HPDE6-E6E7 (cell line): ENCODE measurements at regions not wholly inside any gene's neighbourhood (a gene's known extent, or its start where the extent isn't known, plus 50 kb on each side); places are given as distances from the start of the nearest gene placed in this dataset.

ENCODE experiments used
- DNase-seq: peaks from one replicate; pipeline ENCODE4 v3.0.0; 2011; ENCODE audit warnings: missing footprints; ENCODE audit errors: extremely low spot score

DNA sequence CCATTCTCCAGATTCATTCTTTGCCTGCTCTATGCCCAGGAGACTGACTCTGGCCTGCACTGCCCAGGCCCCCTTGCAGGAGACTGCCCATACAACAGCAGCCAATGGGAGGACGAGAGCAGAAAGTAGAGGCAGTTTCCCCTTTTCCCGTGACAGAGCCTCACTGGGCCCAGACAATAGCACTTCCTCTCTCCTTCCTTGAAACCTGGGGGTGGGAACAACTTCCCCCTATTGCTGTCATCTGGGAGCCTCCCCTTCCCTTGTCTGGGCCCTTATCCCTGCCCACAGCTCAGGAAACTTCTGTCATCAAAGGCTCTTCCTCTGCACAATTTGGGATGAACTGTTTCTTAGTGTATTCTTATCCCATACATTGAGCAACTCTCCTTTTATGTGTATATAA is 60.8 kb upstream of the KCNJ15 start:
- no peak for DNase-seq

DNA sequence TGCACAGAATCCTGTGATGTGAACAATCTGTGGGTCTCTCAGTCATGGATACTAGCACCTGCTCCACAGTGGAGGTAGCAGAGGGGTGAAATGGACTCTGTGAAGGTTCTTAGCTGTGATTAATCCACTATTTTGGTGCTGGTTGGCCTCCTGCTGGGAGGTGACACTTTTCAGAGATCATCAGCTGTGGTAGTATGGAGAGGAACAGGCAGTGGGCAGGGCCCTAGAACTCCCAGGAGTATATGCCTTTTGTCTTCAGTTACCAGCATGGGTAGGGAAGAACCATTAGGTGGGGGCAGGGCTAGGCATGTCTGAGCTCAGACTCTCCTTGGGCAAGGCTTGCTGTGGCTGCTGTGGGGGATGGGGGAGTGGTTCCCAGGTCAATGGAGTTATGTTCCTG is 54.0 kb upstream of the KCNJ15 start:
- no peak for DNase-seq

- DNase-seq = no peak
These were observed 53.6 kb upstream of the KCNJ15 start for GRCh38 chr21:38203229-38203628.

DNA sequence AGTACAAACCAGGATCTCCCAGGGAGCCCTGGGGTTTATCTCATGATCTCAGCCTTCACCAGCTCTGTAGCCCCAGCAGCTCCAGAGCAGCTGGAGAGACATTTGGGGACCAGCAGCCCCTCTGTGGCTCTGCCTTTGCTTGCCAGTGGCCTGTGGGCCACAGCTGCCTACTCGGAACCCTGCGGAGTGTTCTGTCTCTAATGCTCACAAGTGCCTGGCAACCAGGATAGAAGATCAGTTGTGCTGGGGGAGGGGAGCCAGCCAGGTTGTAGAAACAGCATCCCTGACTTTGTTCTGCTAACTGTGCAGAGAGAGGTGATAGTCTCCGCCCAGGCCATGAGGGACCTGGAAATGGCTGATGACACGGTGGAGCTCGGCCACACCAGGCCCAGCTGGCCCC is 50.9 kb upstream of the KCNJ15 start:
- DNase-seq = no peak

- DNase-seq = no peak
These were observed 50.1 kb upstream of the KCNJ15 start for GRCh38 chr21:38206646-38207045.
